ENCODE measurements at regions not wholly inside any gene's neighbourhood (a gene's known extent, or its start where the extent isn't known, plus 50 kb on each side); places are given as distances from the start of the nearest gene placed in this dataset.

DNA sequence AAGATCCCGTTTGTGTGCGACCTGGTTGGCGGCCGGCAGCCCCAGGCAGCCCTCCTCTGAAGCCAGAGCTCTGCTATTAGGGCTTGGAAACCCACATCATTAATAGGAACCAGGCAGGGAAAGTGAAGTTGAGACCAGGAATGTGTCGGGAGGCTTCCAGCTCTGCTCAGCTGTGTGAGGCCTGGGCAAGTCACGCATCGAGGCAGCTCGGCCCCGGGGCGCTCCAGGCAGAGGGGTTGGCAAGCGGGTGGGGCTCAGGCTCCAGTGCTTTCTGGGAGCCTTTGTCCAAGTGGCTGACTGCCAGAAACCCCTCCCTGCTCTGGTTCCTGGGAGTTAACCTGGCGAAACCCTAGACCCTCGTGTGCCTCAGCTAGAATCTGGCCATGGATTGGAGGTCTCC, 1151.7 kb downstream of the VRK1 start:
- Histone ChIP-seq H3K4me3 (replicated peaks; ENCODE audit: insufficient read depth, low read length) (no peak overlapping the region), H3K27me3 (ENCODE audit: insufficient read depth, poor library complexity, severe bottlenecking) (no peaks in the 10 kb centered on the region), H3K27ac (replicated peaks) (no peak overlapping the region)
- TF ChIP-seq SPI1 (IDR thresholded peaks at IDR 0.05; ENCODE audit: borderline replicate concordance, low read depth) (no peak), POLR2AphosphoS5 (IDR thresholded peaks at IDR 0.05; ENCODE audit: low read depth) (no peak), GABPA (IDR thresholded peaks at IDR 0.05; ENCODE audit: low read depth) (no peak)
- TF ChIP-seq, protein P1, sequence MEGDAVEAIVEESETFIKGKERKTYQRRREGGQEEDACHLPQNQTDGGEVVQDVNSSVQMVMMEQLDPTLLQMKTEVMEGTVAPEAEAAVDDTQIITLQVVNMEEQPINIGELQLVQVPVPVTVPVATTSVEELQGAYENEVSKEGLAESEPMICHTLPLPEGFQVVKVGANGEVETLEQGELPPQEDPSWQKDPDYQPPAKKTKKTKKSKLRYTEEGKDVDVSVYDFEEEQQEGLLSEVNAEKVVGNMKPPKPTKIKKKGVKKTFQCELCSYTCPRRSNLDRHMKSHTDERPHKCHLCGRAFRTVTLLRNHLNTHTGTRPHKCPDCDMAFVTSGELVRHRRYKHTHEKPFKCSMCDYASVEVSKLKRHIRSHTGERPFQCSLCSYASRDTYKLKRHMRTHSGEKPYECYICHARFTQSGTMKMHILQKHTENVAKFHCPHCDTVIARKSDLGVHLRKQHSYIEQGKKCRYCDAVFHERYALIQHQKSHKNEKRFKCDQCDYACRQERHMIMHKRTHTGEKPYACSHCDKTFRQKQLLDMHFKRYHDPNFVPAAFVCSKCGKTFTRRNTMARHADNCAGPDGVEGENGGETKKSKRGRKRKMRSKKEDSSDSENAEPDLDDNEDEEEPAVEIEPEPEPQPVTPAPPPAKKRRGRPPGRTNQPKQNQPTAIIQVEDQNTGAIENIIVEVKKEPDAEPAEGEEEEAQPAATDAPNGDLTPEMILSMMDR (IDR thresholded peaks at IDR 0.05; ENCODE audit: insufficient read depth, low read length): no peak
- no peak for DNase-seq (ENCODE audit: low read depth in 1 of 2, low spot score in 1 of 2)

DNA sequence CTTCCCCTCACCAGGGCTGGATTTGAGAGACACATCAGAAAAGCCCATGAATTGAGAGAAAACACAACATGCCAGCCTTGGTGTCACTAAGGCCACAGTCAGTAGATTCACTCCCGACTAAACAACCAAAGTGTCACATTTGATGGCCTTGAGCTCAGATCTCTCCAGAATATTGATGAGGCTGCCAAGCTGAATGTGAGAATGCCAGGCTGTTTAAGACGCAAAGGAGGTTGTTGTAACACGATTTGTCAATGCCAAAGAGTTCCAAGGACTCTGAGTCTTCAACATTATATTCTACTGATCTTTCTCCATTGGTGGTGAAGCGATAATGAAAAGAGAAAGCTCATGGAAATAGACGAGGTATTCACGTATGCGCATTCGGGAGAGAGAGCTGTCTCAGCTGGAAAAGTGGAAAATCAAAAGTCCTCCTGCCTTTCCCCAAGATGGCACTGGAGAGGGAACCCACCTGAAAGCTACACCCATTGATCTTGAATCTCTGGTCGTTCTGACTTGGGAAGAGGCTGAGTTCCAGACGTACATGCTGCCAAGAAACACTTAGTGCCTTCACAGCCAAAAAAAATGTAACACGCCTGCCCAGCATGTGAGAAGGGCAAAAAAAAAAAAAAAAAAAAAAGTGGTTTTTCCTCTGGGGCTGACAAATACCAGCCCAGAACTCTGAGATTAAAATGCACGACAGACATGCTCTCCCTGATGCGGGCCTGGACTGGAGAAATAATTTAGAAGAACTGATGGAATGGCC, 1159.6 kb downstream of the VRK1 start:
- no peak overlapping the region for H3K27ac ChIP-seq (replicated peaks)
- no peak for TF ChIP-seq SPI1 (IDR thresholded peaks at IDR 0.05; ENCODE audit: borderline replicate concordance, low read depth)
- H3K27me3 ChIP-seq (ENCODE audit: insufficient read depth, poor library complexity, severe bottlenecking): no peaks in the 10 kb centered on the region
- H3K4me3 ChIP-seq (replicated peaks; ENCODE audit: insufficient read depth, low read length): no peak overlapping the region
- DNase-seq (ENCODE audit: low read depth in 1 of 2, low spot score in 1 of 2): no peak

DNA sequence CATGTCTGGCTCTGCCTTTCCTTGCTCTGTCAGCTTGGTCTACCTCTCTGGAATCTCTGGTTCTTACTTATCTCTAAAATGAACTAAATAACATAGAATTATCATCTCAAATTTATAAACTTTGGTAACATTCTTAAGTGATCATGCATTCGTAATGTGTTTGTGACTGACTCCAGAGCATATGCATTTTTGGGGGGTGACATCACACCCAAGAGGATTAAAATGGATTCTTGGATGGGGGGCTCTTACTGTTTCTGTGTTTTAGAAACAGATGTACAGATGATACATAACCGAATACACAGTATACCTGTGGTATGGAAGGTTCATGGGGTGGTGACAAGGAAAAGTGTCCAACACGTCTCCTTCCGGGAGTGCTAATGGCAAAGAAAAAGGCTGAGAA, 1162.1 kb downstream of the VRK1 start:
- TF ChIP-seq, protein P2, sequence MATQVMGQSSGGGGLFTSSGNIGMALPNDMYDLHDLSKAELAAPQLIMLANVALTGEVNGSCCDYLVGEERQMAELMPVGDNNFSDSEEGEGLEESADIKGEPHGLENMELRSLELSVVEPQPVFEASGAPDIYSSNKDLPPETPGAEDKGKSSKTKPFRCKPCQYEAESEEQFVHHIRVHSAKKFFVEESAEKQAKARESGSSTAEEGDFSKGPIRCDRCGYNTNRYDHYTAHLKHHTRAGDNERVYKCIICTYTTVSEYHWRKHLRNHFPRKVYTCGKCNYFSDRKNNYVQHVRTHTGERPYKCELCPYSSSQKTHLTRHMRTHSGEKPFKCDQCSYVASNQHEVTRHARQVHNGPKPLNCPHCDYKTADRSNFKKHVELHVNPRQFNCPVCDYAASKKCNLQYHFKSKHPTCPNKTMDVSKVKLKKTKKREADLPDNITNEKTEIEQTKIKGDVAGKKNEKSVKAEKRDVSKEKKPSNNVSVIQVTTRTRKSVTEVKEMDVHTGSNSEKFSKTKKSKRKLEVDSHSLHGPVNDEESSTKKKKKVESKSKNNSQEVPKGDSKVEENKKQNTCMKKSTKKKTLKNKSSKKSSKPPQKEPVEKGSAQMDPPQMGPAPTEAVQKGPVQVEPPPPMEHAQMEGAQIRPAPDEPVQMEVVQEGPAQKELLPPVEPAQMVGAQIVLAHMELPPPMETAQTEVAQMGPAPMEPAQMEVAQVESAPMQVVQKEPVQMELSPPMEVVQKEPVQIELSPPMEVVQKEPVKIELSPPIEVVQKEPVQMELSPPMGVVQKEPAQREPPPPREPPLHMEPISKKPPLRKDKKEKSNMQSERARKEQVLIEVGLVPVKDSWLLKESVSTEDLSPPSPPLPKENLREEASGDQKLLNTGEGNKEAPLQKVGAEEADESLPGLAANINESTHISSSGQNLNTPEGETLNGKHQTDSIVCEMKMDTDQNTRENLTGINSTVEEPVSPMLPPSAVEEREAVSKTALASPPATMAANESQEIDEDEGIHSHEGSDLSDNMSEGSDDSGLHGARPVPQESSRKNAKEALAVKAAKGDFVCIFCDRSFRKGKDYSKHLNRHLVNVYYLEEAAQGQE (IDR thresholded peaks at IDR 0.05; ENCODE audit: insufficient replicate concordance, low read depth): no peak
- TF ChIP-seq GABPA (IDR thresholded peaks at IDR 0.05; ENCODE audit: low read depth) (no peak), SPI1 (IDR thresholded peaks at IDR 0.05; ENCODE audit: borderline replicate concordance, low read depth) (no peak), POLR2AphosphoS5 (IDR thresholded peaks at IDR 0.05; ENCODE audit: low read depth) (no peak)
- TF ChIP-seq, protein P1 (IDR thresholded peaks at IDR 0.05; ENCODE audit: insufficient read depth, low read length): no peak
- H3K27me3 ChIP-seq (ENCODE audit: insufficient read depth, poor library complexity, severe bottlenecking): no peaks in the 10 kb centered on the region
- H3K27ac ChIP-seq (replicated peaks): no peak overlapping the region
- H3K4me3 ChIP-seq (replicated peaks; ENCODE audit: insufficient read depth, low read length): no peak overlapping the region
- no peak for DNase-seq (ENCODE audit: low read depth in 1 of 2, low spot score in 1 of 2)

DNA sequence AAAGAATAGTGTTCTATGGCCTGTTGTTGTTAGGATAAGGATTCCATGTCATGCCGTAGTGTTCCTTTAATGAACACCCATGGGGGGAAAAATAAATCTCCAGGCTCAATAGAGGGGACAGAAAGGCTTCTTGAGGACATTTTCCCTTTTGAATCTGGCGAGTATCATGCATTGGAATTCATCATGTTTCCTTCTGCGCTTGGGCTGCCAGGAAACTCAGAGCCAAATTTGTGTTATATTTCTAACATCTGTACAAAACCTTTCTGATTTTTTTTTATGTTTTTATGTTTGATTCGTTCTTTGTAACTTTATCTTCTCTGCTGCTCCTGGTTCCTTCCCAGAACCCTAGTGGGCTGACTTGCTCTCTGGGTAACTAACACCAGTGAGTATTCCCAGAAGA, 1163.3 kb downstream of the VRK1 start:
- TF ChIP-seq, protein P2 (IDR thresholded peaks at IDR 0.05; ENCODE audit: insufficient replicate concordance, low read depth): no peak
- TF ChIP-seq, protein P1 (IDR thresholded peaks at IDR 0.05; ENCODE audit: insufficient read depth, low read length): no peak
- TF ChIP-seq GABPA (IDR thresholded peaks at IDR 0.05; ENCODE audit: low read depth): no peak
- no peak for TF ChIP-seq POLR2AphosphoS5 (IDR thresholded peaks at IDR 0.05; ENCODE audit: low read depth)
- TF ChIP-seq SPI1 (IDR thresholded peaks at IDR 0.05; ENCODE audit: borderline replicate concordance, low read depth): no peak

More for the DNA sequence above, 1163.3 kb downstream of the VRK1 start:
- no peak overlapping the region for H3K4me3 ChIP-seq (replicated peaks; ENCODE audit: insufficient read depth, low read length)
- H3K27me3 ChIP-seq (ENCODE audit: insufficient read depth, poor library complexity, severe bottlenecking): no peaks in the 10 kb centered on the region
- no peak overlapping the region for H3K27ac ChIP-seq (replicated peaks)
- DNase-seq (ENCODE audit: low read depth in 1 of 2, low spot score in 1 of 2): no peak
